ENCODE measurements at regions not wholly inside any gene's neighbourhood (a gene's known extent, or its start where the extent isn't known, plus 50 kb on each side); places are given as distances from the start of the nearest gene placed in this dataset.

DNA sequence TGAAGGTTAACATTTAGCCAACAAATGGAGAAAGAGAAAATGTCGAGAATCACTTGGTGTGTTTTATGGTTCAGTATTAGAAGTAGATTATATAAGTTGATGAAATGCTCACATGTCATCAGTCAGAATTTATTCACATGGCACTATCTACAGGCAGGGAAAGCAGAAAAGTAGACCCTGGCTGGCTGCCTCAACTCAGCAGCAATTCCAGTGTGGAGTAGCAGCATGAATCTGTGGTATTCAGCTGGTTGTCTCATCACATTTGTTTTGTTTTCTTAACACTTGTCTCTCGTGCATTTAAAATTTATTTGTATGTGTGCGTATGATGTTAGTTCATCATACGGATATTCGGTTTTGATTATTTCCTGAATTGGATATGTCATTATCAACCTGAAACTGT lies 153.5 kb upstream of the OR13F1 start:
- Histone ChIP-seq H3K27ac (no peak overlapping the region), H3K4me1 (no peaks in the 10 kb centered on the region), H3K36me3 (no peaks in the 10 kb centered on the region), H3K27me3 (no peaks in the 10 kb centered on the region), H3K4me3 (no peak overlapping the region), H3K9me3 (no peaks in the 10 kb centered on the region)
- no peak for TF ChIP-seq POLR2AphosphoS5 (IDR thresholded peaks at IDR 0.05)
- TF ChIP-seq POLR2A (IDR thresholded peaks at IDR 0.05): no peak
- TF ChIP-seq, protein P1, sequence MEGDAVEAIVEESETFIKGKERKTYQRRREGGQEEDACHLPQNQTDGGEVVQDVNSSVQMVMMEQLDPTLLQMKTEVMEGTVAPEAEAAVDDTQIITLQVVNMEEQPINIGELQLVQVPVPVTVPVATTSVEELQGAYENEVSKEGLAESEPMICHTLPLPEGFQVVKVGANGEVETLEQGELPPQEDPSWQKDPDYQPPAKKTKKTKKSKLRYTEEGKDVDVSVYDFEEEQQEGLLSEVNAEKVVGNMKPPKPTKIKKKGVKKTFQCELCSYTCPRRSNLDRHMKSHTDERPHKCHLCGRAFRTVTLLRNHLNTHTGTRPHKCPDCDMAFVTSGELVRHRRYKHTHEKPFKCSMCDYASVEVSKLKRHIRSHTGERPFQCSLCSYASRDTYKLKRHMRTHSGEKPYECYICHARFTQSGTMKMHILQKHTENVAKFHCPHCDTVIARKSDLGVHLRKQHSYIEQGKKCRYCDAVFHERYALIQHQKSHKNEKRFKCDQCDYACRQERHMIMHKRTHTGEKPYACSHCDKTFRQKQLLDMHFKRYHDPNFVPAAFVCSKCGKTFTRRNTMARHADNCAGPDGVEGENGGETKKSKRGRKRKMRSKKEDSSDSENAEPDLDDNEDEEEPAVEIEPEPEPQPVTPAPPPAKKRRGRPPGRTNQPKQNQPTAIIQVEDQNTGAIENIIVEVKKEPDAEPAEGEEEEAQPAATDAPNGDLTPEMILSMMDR (IDR thresholded peaks at IDR 0.05): no peak
- TF ChIP-seq EP300 (IDR thresholded peaks at IDR 0.05): no peak
- intact Hi-C loops (cut with DNase I; ENCODE audit: low total_unique reads): no loop called here
- 81 to 87% (median 85%) methylated on average over 5 of the region's 5 CpGs for WGBS, 5 donors
- no peak for DNase-seq

DNA sequence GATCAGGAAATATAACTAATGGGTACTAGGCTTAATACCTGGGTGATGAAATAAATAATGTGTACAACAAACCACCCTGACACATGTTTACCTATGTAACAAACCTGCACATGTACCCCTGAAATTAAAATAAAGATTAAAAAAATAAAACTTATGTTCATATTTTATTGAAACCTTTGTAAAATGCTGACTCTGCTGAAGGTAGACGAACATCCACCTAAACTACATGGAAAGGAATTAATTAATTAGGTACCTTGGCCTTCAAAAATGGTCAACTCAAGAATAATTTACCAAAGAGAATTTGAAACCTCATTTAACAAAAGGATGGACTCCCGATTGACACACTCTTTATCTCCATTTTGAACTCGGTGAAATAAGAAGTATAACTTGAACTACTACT lies 152.3 kb upstream of the OR13F1 start:
- intact Hi-C loops (cut with DNase I; ENCODE audit: low total_unique reads): no loop called here
- no peaks in the 10 kb centered on the region for H3K27me3 ChIP-seq
- 75 to 85% (median 81%) methylated on average over 3 of the region's 3 CpGs for WGBS, 5 donors
- no peak for DNase-seq
- no peaks in the 10 kb centered on the region for H3K36me3 ChIP-seq
- H3K4me3 ChIP-seq: no peak overlapping the region
- TF ChIP-seq EP300 (IDR thresholded peaks at IDR 0.05) (no peak), POLR2AphosphoS5 (IDR thresholded peaks at IDR 0.05) (no peak), POLR2A (IDR thresholded peaks at IDR 0.05) (no peak)
- TF ChIP-seq, protein P1 (IDR thresholded peaks at IDR 0.05): no peak
- H3K4me1 ChIP-seq: no peaks in the 10 kb centered on the region
- no peak overlapping the region for H3K27ac ChIP-seq
- no peaks in the 10 kb centered on the region for H3K9me3 ChIP-seq

DNA sequence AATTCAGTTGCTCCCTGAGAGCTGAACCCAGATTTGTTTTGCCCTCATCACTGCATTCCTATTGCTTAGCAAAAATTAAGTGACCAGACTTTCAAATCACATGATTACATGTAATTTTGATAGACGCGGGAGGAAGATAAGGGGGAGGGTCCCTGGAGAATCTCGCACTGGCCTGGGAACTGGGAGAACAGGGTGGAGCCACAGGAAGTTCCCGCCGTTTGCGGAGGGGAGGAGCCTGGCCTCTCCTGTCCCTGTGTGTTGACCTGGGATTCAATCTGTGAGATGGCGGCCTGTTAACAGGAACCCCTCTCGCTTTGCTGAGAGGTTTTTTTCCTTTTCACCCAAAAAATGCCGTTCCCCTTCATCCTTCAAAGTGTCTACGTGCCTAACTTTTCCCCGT lies 142.9 kb upstream of the OR13F1 start:
- intact Hi-C loops (cut with DNase I; ENCODE audit: low total_unique reads): no loop called here
- 75 to 91% (median 89%) methylated on average over 11 of the region's 11 CpGs for WGBS, 5 donors
- no peak for TF ChIP-seq EP300 (IDR thresholded peaks at IDR 0.05)
- TF ChIP-seq POLR2A (IDR thresholded peaks at IDR 0.05): no peak
- no peak for TF ChIP-seq POLR2AphosphoS5 (IDR thresholded peaks at IDR 0.05)
- TF ChIP-seq, protein P1 (IDR thresholded peaks at IDR 0.05): no peak
- Histone ChIP-seq H3K27me3 (no peaks in the 10 kb centered on the region), H3K4me3 (no peak overlapping the region), H3K4me1 (no peaks in the 10 kb centered on the region), H3K27ac (no peak overlapping the region), H3K9me3 (no peaks in the 10 kb centered on the region), H3K36me3 (no peaks in the 10 kb centered on the region)
- DNase-seq: no peak

DNA sequence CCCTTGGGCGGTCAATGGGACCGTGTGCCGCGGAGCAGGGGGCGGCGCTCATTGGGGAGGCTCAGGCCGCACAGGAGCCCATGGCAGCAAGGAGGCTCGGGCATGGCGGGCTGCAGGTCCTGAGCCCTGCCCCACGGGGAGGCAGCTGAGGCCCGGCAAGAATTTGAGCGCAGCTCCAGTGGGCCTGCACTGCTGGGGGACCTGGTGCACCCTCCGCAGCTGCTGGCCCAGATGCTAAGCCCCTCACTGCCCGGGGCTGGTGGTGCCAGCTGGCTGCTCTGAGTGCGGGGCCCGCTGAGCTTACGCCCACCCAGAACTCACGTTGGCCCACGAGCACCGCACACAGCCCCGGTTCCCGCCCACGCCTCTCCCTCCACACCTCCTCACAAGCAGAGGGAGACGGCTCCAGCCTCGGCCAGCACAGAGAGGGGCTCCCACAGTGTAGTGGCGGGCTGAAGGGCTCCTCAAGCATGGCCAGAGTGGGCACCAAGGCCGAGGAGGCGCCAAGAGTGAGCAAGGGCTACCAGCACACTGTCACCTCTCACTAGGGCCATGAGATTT lies 141.1 kb upstream of the OR13F1 start:
- Histone ChIP-seq H3K27ac (no peak overlapping the region), H3K36me3 (no peaks in the 10 kb centered on the region), H3K27me3 (no peaks in the 10 kb centered on the region), H3K4me3 (no peak overlapping the region), H3K9me3 (no peaks in the 10 kb centered on the region), H3K4me1 (peaks cover 0 to 12% (median 4%) of the 10 kb centered on the region in 4 donors)
- TF ChIP-seq, protein P1 (IDR thresholded peaks at IDR 0.05): no peak
- TF ChIP-seq EP300 (IDR thresholded peaks at IDR 0.05): no peak
- TF ChIP-seq POLR2AphosphoS5 (IDR thresholded peaks at IDR 0.05): no peak
- DNase-seq: no peak
- 93 to 95% (median 94%) methylated on average over 7 to 28 of the region's 28 CpGs for WGBS, 5 donors
- intact Hi-C loops (cut with DNase I; ENCODE audit: low total_unique reads): no loop called here
